ENCODE measurements at regions not wholly inside any gene's neighbourhood (a gene's known extent, or its start where the extent isn't known, plus 50 kb on each side); places are given as distances from the start of the nearest gene placed in this dataset.
"Not testable (repeated sequence)": the region's sequence is repeated elsewhere in the genome, so short reads cannot be mapped to it uniquely, and the experiment has no call there.

- Mint-ChIP-seq H3K4me3 (no peak overlapping the region), H3K27ac (no peak overlapping the region), H3K4me1 (ENCODE audit: low read depth) (peaks cover 33% of the 10 kb centered on the region), H3K36me3 (ENCODE audit: low read depth) (no peaks in the 10 kb centered on the region), H3K9me3 (no peaks in the 10 kb centered on the region), H3K27me3 (no peaks in the 10 kb centered on the region)
- ChIA-PET CTCF (interaction anchor here (0.7 to 2.9 kb wide), 20 partner anchors 9 to 441 kb away, joined by 3 to 18 read pairs (median 4); no protein-coding TSS in a partner anchor), POLR2A (no interaction called here)
- DNase-seq (no peak), ATAC-seq (no peak)
- peak; percentile 17 for TF ChIP-seq CTCF (IDR thresholded peaks at IDR 0.05)
- intact Hi-C loops (cut with micrococcal nuclease), result loop anchor here (5.0 kb wide), 3 partner anchors 167 to 617 kb away; no protein-coding TSS in a partner anchor
Observed at GRCh38 chr10:28179743-28180099, 123.1 kb downstream of the MPP7 start.

DNA sequence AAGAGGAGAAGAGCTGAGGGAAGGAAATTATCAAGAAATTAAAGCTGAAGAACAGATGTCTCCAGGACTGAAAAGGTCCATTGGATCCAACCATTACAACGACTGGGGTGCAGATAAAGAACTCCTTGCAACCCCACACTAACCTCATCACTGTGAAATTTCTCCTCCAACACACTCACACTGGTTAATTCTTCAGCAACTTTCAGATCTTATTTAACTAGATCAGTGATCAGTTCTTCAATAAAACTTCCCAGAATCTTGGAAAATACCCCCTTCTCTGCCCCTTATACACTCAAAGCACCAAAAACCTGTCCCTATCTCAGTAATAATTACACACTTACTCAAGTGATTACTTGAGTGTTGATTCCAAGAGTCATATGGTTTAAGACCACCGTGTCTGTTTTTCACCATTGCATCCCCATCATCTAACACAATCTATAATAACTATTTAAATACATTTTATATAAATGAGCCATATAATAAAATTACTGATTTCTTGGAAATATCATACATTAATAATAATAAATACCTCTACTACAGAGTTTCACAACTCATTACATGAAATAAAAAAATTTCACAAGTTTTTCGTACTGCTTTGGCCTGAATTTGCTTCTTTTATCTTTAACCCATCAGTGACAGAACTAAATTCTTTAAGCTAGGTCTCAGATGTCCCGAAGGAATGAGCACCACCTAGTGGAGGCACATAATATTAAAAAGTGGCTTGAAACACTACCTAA, 123.7 kb downstream of the MPP7 start:
- peak overlapping the region; percentile 70 for H3K4me3 Mint-ChIP-seq
- peaks cover 37% of the 10 kb centered on the region for H3K4me1 Mint-ChIP-seq (ENCODE audit: low read depth)
- DNase-seq (peak; percentile 59), ATAC-seq (peak; percentile 43)
- ChIA-PET POLR2A (no interaction called here), CTCF (interaction anchor here (0.7 to 2.9 kb wide), 25 partner anchors 9 to 546 kb away, joined by 3 to 18 read pairs (median 4); no protein-coding TSS in a partner anchor)
- H3K9me3 Mint-ChIP-seq, result no peaks in the 10 kb centered on the region
- H3K27ac Mint-ChIP-seq, result peak overlapping the region; percentile 91
- H3K27me3 Mint-ChIP-seq, result no peaks in the 10 kb centered on the region
- no peaks in the 10 kb centered on the region for H3K36me3 Mint-ChIP-seq (ENCODE audit: low read depth)
- intact Hi-C loops (cut with micrococcal nuclease), result loop anchor here (5.0 kb wide), 3 partner anchors 167 to 617 kb away; no protein-coding TSS in a partner anchor
- TF ChIP-seq CTCF (IDR thresholded peaks at IDR 0.05), result peak; percentile 78

DNA sequence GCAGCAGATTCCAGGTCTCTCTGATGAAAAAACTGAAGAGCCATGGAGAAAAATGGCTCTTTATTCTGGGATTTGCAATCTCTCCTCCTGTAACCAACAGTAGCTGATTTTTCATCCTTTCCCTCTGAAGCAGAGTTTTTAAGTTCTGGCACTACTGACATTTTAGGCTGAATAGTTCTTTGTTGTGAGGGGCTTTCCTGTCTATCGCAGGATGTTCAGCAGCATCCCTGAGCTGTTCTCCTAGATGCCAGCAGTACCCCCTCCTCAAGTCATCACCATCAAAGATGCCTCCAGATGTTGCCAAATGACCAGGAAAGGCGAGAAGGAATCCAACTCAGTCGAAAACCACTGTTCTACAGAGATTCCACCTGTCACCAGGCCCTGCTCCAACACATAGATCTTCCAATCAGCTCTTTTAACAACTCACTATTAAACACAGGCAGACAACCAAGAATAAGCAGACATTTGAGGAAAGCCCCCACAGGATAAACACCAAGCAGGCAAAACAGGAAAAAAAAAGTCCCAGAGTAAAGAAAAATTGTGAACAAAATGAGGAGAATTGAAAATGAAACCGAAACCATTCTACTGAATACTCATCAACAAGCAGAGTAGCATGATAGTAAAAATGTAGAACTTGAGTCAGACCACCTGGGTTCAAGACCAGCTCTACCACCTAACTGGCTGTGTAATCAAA, 124.8 kb downstream of the MPP7 start:
- H3K36me3 Mint-ChIP-seq (ENCODE audit: low read depth), result no peaks in the 10 kb centered on the region
- intact Hi-C loops (cut with micrococcal nuclease), result loop anchor here (5.0 kb wide), 3 partner anchors 166 to 616 kb away; no protein-coding TSS in a partner anchor
- peak; percentile 35 for DNase-seq
- no peak for TF ChIP-seq CTCF (IDR thresholded peaks at IDR 0.05)
- peak overlapping the region; percentile 70 for H3K4me3 Mint-ChIP-seq
- ChIA-PET CTCF (interaction anchor here (0.7 to 2.9 kb wide), 13 partner anchors 10 to 545 kb away, joined by 3 to 18 read pairs (median 4); no protein-coding TSS in a partner anchor), POLR2A (interaction anchor here (0.6 to 1.5 kb wide), 3 partner anchors 48 to 435 kb away, joined by 3 to 6 read pairs (median 3); no protein-coding TSS in a partner anchor)
- peak overlapping the region; percentile 91 for H3K27ac Mint-ChIP-seq
- no peaks in the 10 kb centered on the region for H3K9me3 Mint-ChIP-seq
- peaks cover 42% of the 10 kb centered on the region for H3K4me1 Mint-ChIP-seq (ENCODE audit: low read depth)
- peak; percentile 84 for ATAC-seq
- H3K27me3 Mint-ChIP-seq, result no peaks in the 10 kb centered on the region

GRCh38 chr10:28176498-28176897, 126.4 kb downstream of the MPP7 start:
- H3K36me3 Mint-ChIP-seq (ENCODE audit: low read depth); DNase-seq; H3K27me3 Mint-ChIP-seq; POLR2A ChIA-PET; H3K9me3 Mint-ChIP-seq; H3K4me3 Mint-ChIP-seq; ATAC-seq: not testable (repeated sequence)
- Mint-ChIP-seq H3K4me1 (ENCODE audit: low read depth) (peaks cover 44% of the 10 kb centered on the region), H3K27ac (peak overlapping the region; percentile 48)
- intact Hi-C loops (cut with micrococcal nuclease), result loop anchor here (5.0 kb wide), 3 partner anchors 164 to 614 kb away; no protein-coding TSS in a partner anchor
- CTCF ChIA-PET, result interaction anchor here (1.5 kb wide), 1 partner anchor 434 kb away, joined by 9 read pairs; no protein-coding TSS in a partner anchor

DNA sequence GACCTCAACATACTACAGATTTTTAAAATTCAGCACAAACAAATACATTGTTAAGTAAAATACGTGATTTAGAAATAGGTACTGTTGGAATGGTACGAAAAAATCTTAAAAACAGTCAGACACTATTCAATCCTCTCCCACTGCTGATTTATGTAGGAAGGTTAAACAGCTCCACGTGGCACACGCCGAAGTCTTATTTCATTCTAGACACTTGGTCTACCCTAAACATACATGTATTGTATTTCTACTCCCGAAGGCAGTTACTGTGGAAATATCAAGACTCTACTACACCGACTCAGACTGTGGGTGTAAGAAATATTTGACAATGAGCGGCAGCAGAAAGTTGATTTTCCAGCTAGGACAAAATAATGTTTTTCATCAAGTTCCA, 130.6 kb downstream of the MPP7 start:
- Mint-ChIP-seq H3K27me3 (no peaks in the 10 kb centered on the region), H3K4me3 (no peak overlapping the region), H3K36me3 (ENCODE audit: low read depth) (no peaks in the 10 kb centered on the region), H3K4me1 (ENCODE audit: low read depth) (peaks cover 24% of the 10 kb centered on the region), H3K9me3 (peaks cover 1% of the 10 kb centered on the region), H3K27ac (no peak overlapping the region)
- ChIA-PET CTCF (interaction anchor here (1.3 kb wide), 1 partner anchor 222 kb away, joined by 4 read pairs; no protein-coding TSS in a partner anchor), POLR2A (no interaction called here)
- TF ChIP-seq CTCF (IDR thresholded peaks at IDR 0.05), result no peak
- intact Hi-C loops (cut with micrococcal nuclease), result no loop called here
- ATAC-seq (no peak), DNase-seq (no peak)

Measured in activated CD8-positive, alpha-beta T cell treated with anti-CD3 and anti-CD28 coated beads for 36 hours (primary cell).